ENCODE measurements at regions not wholly inside any gene's neighbourhood (a gene's known extent, or its start where the extent isn't known, plus 50 kb on each side); places are given as distances from the start of the nearest gene placed in this dataset.

GRCh38 chr7:1293950-1294411, 61.3 kb downstream of the UNCX start:
- Histone ChIP-seq H3K9me3 (replicated peaks) (no peaks in the 10 kb centered on the region), H3K4me1 (peaks cover 14% of the 10 kb centered on the region), H3K36me3 (no peaks in the 10 kb centered on the region), H3K27me3 (ENCODE audit: low read depth) (peaks cover 92% of the 10 kb centered on the region), H3K27ac (replicated peaks) (no peak overlapping the region), H3K4me3 (no peak overlapping the region)
- TF ChIP-seq CTCF (IDR thresholded peaks at IDR 0.05; ENCODE audit: borderline replicate concordance), result no peak
- DNase-seq, result no peak
- intact Hi-C loops (cut with micrococcal nuclease), result no loop called here

- Histone ChIP-seq H3K4me1 (peaks cover under 1% of the 10 kb centered on the region), H3K27ac (replicated peaks) (no peak overlapping the region), H3K36me3 (no peaks in the 10 kb centered on the region), H3K27me3 (ENCODE audit: low read depth) (peaks cover 92% of the 10 kb centered on the region), H3K9me3 (replicated peaks) (no peaks in the 10 kb centered on the region), H3K4me3 (no peak overlapping the region)
- TF ChIP-seq CTCF (IDR thresholded peaks at IDR 0.05; ENCODE audit: borderline replicate concordance), result no peak
- DNase-seq, result no peak
- intact Hi-C loops (cut with micrococcal nuclease), result no loop called here
Measured at GRCh38 chr7:1295776-1296355, 63.2 kb downstream of the UNCX start.

- H3K27ac ChIP-seq (replicated peaks), result no peak overlapping the region
- intact Hi-C loops (cut with micrococcal nuclease), result no loop called here
- no peak overlapping the region for H3K4me3 ChIP-seq
- H3K9me3 ChIP-seq (replicated peaks), result no peaks in the 10 kb centered on the region
- TF ChIP-seq CTCF (IDR thresholded peaks at IDR 0.05; ENCODE audit: borderline replicate concordance), result no peak
- no peaks in the 10 kb centered on the region for H3K4me1 ChIP-seq
- no peak for DNase-seq
- H3K36me3 ChIP-seq, result no peaks in the 10 kb centered on the region
- peaks cover 92% of the 10 kb centered on the region for H3K27me3 ChIP-seq (ENCODE audit: low read depth)
Measured at GRCh38 chr7:1296356-1296981, 63.8 kb downstream of the UNCX start.

GRCh38 chr7:1297017-1297960, 64.6 kb downstream of the UNCX start:
- Histone ChIP-seq H3K27ac (replicated peaks) (no peak overlapping the region), H3K36me3 (no peaks in the 10 kb centered on the region), H3K27me3 (ENCODE audit: low read depth) (peaks cover 92% of the 10 kb centered on the region), H3K4me3 (no peak overlapping the region), H3K9me3 (replicated peaks) (no peaks in the 10 kb centered on the region), H3K4me1 (no peaks in the 10 kb centered on the region)
- intact Hi-C loops (cut with micrococcal nuclease), result no loop called here
- DNase-seq, result no peak
- TF ChIP-seq CTCF (IDR thresholded peaks at IDR 0.05; ENCODE audit: borderline replicate concordance), result no peak

- DNase-seq, result no peak
- Histone ChIP-seq H3K4me1 (no peaks in the 10 kb centered on the region), H3K27ac (replicated peaks) (no peak overlapping the region), H3K9me3 (replicated peaks) (no peaks in the 10 kb centered on the region), H3K27me3 (ENCODE audit: low read depth) (peaks cover 91% of the 10 kb centered on the region), H3K36me3 (no peaks in the 10 kb centered on the region), H3K4me3 (no peak overlapping the region)
- no peak for TF ChIP-seq CTCF (IDR thresholded peaks at IDR 0.05; ENCODE audit: borderline replicate concordance)
- intact Hi-C loops (cut with micrococcal nuclease), result no loop called here
Measured at GRCh38 chr7:1298051-1298930, 65.6 kb downstream of the UNCX start.
